ENCODE measurements at regions not wholly inside any gene's neighbourhood (a gene's known extent, or its start where the extent isn't known, plus 50 kb on each side); places are given as distances from the start of the nearest gene placed in this dataset.
"Not testable (repeated sequence)": the region's sequence is repeated elsewhere in the genome, so short reads cannot be mapped to it uniquely, and the experiment has no call there.

- peak; percentile 54 for DNase-seq
Measured at GRCh38 chr15:34650177-34650576, 66.7 kb upstream of the GOLGA8B start.

- no peak for DNase-seq
Measured at GRCh38 chr15:34648294-34648631, 64.8 kb upstream of the GOLGA8B start.

GRCh38 chr15:34647569-34648293 is 64.3 kb upstream of the GOLGA8B start:
- no peak for DNase-seq

GRCh38 chr15:34646918-34647317 is 63.5 kb upstream of the GOLGA8B start:
- no peak for DNase-seq

- no peak for DNase-seq
Measured at GRCh38 chr15:34644851-34645250, 61.4 kb upstream of the GOLGA8B start.

- DNase-seq = peak; percentile 93
Measured at GRCh38 chr15:34644061-34644460, 60.6 kb upstream of the GOLGA8B start.

- no peak for DNase-seq
Measured at GRCh38 chr15:34642247-34642646, 58.8 kb upstream of the GOLGA8B start.

GRCh38 chr15:34640661-34641060 is 57.2 kb upstream of the GOLGA8B start:
- no peak for DNase-seq

GRCh38 chr15:34637305-34637704 is 53.9 kb upstream of the GOLGA8B start:
- no peak for DNase-seq

- not testable (repeated sequence) for DNase-seq
Measured at GRCh38 chr15:34633602-34634001, 50.2 kb upstream of the GOLGA8B start.
